ENCODE measurements at regions not wholly inside any gene's neighbourhood (a gene's known extent, or its start where the extent isn't known, plus 50 kb on each side); places are given as distances from the start of the nearest gene placed in this dataset.

DNA sequence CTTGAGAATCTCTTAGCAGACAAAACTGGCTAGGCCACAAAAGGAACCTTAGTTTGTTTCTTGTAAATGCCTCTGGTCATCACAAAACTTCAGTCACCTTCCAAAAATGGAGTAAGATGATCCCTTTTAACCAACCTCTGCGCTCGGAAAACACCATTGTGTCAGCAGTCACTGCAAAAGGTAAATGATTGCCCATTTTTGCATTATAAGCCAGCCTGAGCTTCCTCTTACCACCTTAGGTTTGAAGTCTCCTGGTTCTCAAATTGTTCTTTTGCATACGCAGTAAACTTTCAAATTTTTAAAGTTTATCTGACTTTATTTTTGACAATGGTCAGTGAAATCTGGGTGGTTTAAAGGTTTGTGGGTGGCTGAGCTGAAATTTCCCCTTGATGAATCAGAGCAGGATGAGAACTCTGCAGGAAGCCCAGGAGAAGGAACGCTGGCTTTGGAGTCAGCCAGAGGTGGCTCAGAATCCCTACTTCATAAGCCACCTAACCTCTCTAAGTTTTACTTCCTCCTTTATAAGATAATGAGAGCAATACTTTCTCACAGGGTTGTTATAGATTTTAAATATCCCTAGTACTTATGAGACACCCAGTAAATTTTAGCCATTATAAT is 131.4 kb downstream of the MED10 start:
- Mint-ChIP-seq H3K27me3 (ENCODE audit: low read depth) (no peaks in the 10 kb centered on the region), H3K27ac (no peak overlapping the region), H3K36me3 (ENCODE audit: insufficient read depth in 1 of 3, low read depth in 3 of 3) (no peaks in the 10 kb centered on the region; a peak in 1 of 7 replicates), H3K4me3 (no peak overlapping the region), H3K9me3 (peaks cover 0 to 4% of the 10 kb centered on the region in 2 experiments; a peak in 2 of 5 replicates), H3K4me1 (peaks cover 0 to 10% of the 10 kb centered on the region in 2 experiments; a peak in 1 of 4 replicates)
- Histone ChIP-seq H3K27ac (ENCODE audit: insufficient read length, low read depth, low read length) (no peak overlapping the region), H3K4me1 (ENCODE audit: insufficient read depth, low read length) (no peaks in the 10 kb centered on the region), H2AK5ac (ENCODE audit: insufficient read length, low read length) (no peak overlapping the region), H2BK15ac (ENCODE audit: low read depth, low read length) (no peak overlapping the region), H3T11ph (ENCODE audit: low read length) (no peak overlapping the region), H3K9ac (ENCODE audit: extremely low read depth, insufficient read length, low read length) (no peak overlapping the region), H3K23me2 (ENCODE audit: insufficient read length, low read depth, low read length, poor library complexity, severe bottlenecking) (no peaks in the 10 kb centered on the region), H3K14ac (ENCODE audit: insufficient read depth, low read length) (no peak overlapping the region), H2BK5ac (ENCODE audit: insufficient read length, low read length) (no peak overlapping the region), H3K4ac (ENCODE audit: low read depth, low read length) (no peak overlapping the region), H3K56ac (ENCODE audit: insufficient read length, low read depth, low read length) (no peak overlapping the region), H3K23ac (ENCODE audit: insufficient read length, low read depth, low read length) (no peak overlapping the region), H3K79me1 (ENCODE audit: insufficient read depth, low read depth, low read length, poor library complexity, severe bottlenecking) (no peaks in the 10 kb centered on the region), H3K18ac (ENCODE audit: insufficient read length, low read depth, low read length) (no peak overlapping the region), H2BK20ac (ENCODE audit: low read depth, low read length, poor library complexity, severe bottlenecking) (no peak overlapping the region), H2BK120ac (ENCODE audit: low read depth, low read length, poor library complexity, severe bottlenecking) (no peak overlapping the region), H3K4me2 (ENCODE audit: insufficient read depth, insufficient read length, low read length) (no peak overlapping the region), H3K9me3 (ENCODE audit: control insufficient read depth, low read depth, low read length) (no peaks in the 10 kb centered on the region), H2BK12ac (ENCODE audit: insufficient read length, low read depth, low read length) (no peak overlapping the region), H4K91ac (ENCODE audit: insufficient read length, low read depth, low read length) (no peak overlapping the region), H4K5ac (ENCODE audit: insufficient read length, low read depth, low read length) (no peak overlapping the region), H2AFZ (ENCODE audit: low read length) (no peak overlapping the region), H3K27me3 (ENCODE audit: insufficient read depth, low read length) (no peaks in the 10 kb centered on the region), H3K79me2 (ENCODE audit: insufficient read depth, low read length) (no peaks in the 10 kb centered on the region), H4K20me1 (ENCODE audit: control insufficient read depth, insufficient read depth, insufficient read length) (no peaks in the 10 kb centered on the region), H4K8ac (replicated peaks; ENCODE audit: insufficient read length, low read depth, low read length) (no peak overlapping the region)
- TF ChIP-seq, protein P1, sequence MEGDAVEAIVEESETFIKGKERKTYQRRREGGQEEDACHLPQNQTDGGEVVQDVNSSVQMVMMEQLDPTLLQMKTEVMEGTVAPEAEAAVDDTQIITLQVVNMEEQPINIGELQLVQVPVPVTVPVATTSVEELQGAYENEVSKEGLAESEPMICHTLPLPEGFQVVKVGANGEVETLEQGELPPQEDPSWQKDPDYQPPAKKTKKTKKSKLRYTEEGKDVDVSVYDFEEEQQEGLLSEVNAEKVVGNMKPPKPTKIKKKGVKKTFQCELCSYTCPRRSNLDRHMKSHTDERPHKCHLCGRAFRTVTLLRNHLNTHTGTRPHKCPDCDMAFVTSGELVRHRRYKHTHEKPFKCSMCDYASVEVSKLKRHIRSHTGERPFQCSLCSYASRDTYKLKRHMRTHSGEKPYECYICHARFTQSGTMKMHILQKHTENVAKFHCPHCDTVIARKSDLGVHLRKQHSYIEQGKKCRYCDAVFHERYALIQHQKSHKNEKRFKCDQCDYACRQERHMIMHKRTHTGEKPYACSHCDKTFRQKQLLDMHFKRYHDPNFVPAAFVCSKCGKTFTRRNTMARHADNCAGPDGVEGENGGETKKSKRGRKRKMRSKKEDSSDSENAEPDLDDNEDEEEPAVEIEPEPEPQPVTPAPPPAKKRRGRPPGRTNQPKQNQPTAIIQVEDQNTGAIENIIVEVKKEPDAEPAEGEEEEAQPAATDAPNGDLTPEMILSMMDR (conservative IDR thresholded peaks at IDR 0.05) = no peak
- WGBS (ENCODE audit: extremely low coverage, insufficient read length, low lambda C conversion rate) = no CpG with 5 or more reads among the region's 4 CpGs
- DNase-seq = no peak
